GM18508 (cell line): ENCODE measurements at regions not wholly inside any gene's neighbourhood (a gene's known extent, or its start where the extent isn't known, plus 50 kb on each side); places are given as distances from the start of the nearest gene placed in this dataset.
"Not testable (repeated sequence)": the region's sequence is repeated elsewhere in the genome, so short reads cannot be mapped to it uniquely, and the experiment has no call there.

Experiments
- ATAC-seq: cut with Tn5 transposase; IDR thresholded peaks from one replicate; pipeline ENCODE4 v1.9.1; 2021; ENCODE audit warnings: moderate number of reproducible peaks; ENCODE audit not compliant: insufficient read depth, unreplicated experiment

DNA sequence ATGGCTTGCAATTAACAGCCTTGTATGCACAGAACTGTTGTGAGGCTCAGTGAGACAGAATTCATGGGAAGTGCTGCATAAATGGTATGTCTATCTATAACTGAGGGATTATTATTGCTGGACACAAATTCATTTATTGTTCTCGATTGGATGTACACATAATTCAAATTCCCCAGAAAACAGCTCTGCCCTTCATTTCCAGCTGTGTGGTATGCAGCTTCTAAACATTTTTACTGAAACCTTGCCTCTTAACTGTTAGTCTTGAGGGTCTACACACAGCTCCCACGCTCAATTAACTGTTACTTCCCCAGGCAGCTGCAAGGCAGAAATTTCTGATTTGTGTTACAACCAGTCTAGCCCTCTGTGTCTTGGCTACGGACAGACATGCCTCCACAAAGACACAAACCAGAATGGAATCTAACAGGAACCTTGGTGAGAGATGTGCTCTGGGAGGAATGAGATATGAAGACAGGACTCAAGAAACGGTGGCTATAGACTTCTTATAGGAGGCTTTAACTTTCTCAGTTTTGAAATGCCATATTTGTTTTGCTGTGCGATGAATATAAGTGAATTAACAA, 139.7 kb upstream of the TBL1XR1 start:
- ATAC-seq: no peak

DNA sequence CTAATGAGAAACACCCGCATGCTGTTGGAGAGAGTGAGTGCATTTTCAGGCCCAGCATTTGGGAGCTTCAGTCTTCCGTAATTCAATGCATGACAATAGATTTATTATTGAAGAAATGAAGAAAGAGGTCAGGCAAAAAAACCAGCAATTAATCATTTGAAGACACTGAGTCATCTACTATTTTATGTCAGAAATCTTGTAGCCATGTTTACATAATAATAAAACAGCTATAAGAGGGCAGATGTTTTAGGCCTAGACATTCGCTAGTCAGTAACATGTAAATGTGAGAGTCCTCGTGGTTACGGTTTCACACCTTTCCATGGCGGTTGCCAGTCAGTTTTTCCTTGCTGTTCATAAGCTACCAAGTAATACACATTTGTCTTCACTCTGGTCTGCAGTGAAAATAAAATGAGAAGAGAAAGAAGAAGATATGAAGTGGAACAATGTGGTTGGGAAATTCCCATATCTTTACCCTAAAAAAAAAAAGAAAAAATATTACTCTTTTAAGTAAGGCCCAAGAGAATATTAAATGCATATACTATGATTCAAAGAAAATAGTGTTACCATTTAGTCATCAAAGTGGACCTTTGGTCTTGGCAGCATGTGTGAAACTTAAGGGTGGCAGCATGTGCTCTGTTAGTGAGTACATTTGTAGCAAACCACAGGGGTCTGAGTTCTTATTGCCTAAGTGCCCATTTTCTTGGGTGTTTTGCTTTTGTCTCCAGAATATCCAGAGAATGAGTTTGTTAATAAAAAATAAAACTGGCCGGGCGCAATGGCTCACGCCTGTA, 140.5 kb upstream of the TBL1XR1 start:
- ATAC-seq: peak; percentile 90

DNA sequence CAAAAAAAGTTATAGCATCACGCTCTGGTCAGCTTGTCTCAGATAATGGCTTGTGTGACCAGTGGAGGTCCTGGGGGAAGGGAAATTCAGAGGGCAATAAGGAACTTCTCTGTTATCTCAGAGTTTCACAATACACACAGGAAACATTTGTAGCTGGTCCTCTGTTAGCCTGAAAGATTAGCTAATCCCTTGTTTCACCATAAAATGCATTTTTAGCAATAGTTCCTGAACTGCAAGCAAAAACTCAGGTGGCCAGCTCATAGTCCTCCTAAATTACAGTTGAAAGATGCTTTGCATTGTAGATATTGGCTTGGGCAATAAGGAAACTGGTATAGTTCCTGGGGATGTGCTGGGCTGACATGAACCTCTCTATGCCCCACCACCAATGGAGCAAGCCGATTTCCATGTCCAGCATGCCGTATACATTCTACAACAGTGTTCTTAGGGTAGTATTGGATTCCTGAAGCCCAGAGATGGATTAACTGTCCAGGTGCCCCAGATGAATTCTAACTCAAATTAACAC, 141.5 kb upstream of the TBL1XR1 start:
- ATAC-seq: no peak

DNA sequence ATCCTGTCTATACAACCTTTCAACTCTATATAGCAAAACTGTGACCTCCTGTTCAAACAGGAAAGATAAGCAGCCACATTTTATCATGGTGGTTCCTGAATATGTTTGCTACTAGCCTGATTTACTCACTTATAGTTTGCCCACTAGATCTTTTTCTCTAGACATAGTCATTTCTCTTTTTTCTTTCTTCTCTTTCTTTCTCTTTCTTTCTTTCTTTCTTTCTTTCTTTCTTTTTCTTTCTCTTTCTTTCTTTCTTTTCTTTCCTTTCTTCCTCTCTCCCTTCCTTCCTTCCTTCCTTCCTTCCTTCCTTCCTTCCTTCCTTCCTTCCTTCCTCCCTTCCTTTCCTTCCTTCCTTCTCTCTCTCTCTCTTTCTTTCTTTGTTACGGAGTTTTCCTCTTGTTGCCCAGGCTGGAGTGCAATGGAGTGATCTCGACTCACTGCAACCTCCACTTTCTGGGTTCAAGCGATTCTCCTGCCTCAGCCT, 142.0 kb upstream of the TBL1XR1 start:
- not testable (repeated sequence) for ATAC-seq

DNA sequence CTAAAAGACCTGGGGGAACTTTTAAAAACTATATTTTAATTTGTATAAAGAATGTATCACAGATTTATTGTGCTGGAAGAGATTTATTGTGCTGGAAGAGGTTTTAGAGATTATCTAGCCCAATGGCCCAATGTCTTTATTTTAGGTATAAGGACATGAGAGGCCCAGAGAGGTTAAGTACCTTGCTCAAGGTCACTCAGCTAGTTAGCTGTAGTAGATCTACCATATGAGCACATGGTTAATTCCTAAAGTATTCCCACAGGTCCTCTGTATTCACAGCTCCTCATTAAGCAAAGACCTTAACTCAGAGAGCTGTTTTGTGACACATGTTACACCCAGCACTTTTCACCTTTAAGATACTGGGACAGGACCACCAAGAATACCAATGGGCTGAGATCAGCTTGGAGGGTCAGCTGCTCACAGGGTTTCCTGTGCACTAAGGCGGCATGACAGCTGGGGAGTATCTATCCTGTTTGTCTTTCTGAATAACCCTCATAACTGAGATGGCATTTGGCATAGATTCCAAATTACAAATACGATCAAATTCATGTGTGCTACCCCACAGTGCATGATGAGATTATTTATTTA, 143.1 kb upstream of the TBL1XR1 start:
- ATAC-seq: no peak

DNA sequence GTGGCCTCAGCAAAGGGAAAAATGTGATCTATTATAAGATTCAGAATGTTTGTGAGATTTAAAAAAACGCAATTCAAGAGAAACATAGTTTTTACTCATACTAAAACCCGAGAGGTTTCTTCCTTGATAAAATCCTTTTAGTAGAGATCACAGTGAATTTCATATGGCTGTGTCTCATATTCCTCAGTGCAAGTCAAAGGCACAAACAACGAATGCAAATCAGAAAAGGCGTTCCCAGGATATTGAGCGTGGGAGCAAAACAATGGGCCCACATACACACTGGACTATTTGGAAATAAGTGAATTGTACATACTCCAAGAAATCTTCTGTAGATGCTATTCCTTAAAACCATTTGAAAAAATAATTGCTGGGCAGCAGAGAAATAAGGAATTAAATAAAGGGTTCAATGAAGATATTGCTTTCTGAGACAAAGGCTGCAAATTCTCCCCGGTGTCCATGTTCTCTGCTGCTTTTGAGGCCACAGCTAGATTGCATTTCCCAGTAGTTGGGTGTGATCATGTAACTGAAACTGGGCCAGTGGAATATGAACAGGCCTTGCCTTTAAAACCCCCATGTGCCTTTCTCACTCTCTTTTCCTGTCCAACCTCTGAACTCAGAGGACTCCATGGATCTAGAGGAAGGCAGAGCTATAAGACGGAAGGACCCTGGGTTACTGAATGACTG, 144.6 kb upstream of the TBL1XR1 start:
- no peak for ATAC-seq

DNA sequence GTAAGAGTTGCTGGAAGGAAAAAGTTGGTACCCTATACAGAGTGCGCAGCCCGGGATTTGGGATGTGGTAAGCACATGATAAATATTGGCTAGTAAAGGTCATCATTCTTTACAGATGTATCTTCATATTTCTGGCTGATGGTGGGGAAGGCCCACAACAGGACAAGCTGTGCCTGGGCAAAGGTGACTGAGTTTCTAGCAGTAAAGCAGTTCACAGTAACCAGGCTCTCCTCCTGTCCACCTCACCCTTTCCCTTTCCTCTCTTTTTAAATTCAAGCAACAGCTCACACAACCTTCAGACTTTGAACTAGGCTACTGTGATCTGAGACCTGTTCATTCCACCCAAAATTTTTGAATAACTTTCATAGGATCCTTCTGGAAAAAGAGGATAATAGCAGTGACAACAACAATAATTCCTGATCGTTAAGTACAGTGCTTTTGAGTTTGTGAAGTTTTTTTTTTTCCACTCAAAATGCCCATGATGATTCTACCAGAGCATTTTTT, 145.9 kb upstream of the TBL1XR1 start:
- no peak for ATAC-seq

DNA sequence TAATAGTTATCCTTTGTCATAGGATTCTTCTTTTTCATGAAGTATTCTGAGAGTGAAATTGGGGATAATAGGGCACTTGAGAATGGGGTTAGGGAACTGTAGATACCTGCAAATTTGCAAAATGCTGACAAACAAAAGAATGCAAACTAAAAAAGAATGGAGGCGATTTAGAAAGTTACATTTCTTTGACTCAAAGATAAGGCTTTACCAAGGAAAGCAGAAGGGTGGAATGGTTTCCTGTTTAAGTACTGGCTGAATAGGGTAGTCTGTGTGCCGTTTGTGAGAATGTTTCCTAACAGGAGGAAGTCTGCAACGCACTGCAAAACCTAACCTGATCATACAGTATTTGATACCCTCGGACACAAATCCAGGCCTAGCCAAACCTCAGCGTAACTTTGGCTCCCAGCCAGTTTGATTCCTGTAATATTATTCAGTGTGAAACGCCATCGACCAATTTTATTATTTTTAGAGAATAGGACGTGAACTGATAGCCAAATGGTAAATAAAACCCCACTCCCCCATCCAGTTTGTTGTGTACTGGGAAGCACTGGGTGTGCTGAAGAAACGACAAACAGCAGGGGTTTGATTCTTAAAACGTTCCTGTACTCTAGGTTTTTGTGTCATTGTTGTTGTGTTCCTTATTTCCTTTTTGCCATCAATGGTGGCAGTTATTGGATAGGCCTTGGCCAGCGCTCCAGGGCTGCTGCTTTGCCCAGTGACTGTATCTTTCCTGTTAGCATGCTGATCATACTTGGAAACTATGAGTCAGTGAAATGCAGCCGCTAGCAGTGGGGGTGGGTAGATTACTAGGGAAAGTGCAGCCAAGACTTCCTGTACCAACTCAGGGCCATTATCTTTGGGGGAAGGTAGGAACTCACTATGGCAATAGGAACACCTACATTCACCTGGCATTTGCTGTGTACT, 148.0 kb upstream of the TBL1XR1 start:
- ATAC-seq: peak; percentile 84

DNA sequence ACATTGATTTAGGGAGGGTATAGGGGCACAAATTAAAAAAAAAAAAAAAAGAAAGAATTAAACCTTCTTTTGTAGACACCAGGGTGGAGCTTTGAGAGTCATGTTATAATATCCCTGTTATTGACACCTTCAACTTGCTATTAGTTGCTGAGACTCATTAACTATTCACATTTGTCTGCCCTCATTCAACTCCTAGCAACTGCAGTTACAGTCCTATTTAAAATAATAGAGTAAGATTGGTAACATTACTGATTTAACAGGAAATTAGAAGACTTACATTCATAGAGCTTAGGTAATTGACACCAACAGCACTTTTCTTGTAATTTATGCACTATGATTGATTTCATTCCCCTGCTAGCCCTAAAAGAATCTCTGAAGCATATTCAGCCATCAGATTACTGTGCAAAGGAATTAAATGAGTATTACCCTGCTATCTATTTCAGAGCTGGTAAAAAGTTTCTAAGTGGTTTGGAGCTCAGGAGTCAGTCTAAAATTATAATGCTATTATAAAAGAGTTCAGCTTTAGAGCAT, 148.8 kb upstream of the TBL1XR1 start:
- ATAC-seq: peak; percentile 3

DNA sequence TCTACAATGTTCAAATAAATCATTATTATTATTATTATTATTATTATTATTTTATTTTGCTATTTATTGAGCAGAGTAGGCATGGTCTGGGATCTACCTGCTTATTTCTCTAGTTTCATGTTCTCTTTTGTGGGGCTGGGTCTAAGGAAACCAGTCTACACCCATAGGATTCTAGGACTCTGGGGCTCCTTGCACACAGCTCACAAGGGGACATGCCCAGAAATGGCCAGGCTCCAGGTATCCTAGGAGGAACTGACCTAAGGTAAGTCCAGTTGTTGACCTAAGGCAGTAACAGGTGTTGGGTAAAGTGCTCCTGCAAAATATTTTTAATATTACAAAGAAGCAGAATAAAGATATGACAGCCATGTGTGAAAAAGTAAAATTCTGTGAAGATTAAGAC, 149.6 kb upstream of the TBL1XR1 start:
- no peak for ATAC-seq

DNA sequence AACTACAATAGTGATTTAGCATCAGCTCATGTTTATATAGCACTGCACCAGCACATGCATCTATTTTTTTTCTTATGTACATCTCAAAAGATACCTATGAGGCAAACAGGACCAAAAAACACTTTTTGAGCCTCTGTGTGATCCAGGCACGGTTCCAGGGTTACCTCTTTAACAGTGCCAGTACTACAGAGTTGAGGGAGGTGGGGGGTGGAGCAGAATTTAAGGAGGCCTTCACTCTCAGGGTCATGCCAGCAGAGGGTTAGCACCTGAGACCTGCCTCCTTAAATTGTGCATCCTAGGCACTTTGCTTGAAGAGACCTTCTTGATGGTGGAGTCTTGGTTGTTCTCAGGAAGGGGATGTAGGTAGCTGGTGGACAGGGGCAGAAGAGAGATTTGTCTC, 150.3 kb upstream of the TBL1XR1 start:
- no peak for ATAC-seq

DNA sequence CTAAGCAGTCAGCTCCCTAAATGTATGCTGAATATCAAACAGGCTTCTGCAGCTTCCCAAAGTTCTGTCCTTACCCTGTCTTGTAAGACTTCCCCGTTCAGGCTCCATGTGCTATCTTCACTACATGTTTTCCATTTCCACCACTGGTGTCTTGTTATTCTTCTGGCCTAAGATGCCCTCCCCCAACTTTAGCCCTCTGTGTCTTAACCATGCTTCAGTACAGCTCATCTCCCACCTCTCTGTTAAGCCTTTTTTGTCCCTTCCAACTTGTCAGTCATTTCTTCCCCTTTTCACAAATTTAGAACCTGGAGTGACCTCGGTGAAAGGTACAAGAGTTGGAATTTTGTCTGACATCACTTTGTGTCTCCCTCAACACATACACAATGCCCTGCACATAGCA, 151.7 kb upstream of the TBL1XR1 start:
- no peak for ATAC-seq

DNA sequence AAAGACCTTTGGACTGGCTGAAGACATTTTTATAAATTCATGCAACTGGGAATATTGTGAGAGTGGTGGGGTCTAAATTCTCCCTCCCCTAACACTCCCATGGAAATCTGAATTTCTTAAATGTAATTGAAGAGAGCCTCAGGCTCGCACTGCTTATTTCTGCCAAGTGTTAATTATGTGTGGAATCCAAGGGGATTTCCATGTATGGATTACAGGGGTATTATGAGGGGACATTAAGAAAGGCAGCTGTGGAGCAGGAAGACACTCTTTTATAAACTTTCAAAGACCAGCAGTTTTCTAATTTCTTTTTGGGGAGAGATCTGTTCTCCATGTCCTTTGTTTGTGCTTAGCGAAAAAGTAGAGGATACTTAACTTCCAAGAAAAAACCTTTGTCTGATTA, 152.1 kb upstream of the TBL1XR1 start:
- ATAC-seq: no peak

DNA sequence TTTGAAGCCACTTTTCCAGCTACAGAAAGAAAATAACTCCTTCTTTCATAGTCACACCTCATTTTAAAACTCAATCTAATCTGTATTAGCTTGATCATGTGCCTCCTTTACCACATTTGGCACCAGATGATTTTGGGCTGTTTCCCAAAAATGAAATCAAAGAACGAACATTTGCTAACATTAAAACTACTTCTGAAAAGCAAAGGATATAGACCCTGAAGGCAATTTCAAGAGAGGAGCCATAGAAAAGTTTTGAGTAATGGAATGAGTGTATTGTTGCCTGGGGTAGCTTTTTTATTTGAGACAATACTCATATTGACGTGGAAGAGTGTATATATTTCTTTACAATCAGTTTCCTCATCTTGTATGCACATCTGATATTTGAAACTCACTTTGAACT, 152.8 kb upstream of the TBL1XR1 start:
- ATAC-seq: no peak

DNA sequence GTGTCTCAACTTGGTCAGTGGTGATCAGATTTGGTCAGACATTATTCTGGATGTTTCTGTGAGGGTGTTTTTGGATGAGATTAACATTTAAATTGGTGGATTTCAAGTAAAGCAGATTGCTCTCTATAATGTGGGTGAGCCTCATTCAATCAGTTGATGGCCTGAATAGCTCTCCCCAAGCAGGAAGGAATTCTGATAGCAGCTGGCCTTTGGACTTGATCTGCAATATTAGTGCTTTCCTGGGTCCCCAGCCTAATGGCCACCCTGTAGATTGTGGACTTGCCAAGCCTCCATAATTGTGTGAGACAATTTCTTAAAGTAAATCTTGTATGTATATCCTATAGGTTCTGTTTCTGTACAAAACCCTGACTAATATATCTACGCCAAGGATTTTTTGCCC, 153.9 kb upstream of the TBL1XR1 start:
- ATAC-seq: no peak

DNA sequence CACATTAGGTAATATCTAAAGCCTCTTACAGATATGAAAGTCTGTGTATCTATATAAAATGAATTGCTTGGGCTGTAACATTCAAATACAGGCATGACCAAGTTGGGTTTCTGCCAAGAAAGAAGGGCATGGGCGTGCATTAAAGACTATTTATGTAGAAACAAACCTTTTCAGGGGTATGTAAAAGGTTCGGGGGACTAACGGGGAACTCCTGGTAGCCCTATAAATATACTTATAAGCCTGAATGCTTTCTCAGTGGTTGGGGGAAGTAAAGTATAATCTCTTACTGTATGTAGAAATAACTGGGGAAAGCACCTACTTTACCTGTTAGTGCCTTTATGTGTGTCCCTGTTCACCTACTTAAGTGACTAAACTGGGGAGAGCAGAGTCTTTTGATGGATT, 154.5 kb upstream of the TBL1XR1 start:
- peak; percentile 99 for ATAC-seq

DNA sequence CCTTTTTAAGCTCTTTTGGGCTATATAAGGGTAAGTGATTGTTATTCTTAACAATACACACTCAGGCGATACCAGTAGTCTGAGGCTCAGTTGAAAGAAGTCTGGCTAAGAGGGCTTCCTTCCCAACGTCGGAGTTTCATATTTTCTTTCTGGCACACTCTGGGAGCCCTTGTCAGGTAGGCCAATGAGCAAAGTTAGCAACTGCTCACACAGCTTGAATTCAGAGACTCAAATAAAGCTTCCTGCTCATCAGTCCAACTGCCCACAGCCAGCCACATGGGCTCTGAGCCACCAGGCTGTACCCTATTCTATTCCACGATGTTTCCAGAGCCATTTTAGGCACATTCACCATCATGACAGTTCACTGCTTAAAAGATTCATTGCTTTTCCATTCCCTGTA, 155.1 kb upstream of the TBL1XR1 start:
- no peak for ATAC-seq

DNA sequence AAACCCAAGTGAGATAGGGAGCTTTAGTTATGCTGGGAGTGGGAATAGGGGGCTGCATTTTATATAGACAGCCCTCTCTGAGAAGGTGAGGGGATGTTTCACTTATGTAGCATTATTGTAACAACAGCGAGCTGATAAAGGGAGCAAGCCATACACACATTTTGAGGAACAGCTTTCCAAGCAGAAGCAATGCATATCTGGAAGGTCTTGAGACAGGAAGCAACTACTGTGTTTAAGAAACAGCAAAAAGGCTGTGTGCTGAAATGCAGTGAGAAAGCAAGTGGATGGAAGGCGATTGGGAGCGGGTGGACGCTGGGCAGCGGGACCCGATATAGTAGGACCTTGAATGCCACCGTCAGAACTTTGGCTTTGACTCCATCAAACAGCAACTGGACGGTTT, 155.9 kb upstream of the TBL1XR1 start:
- no peak for ATAC-seq

DNA sequence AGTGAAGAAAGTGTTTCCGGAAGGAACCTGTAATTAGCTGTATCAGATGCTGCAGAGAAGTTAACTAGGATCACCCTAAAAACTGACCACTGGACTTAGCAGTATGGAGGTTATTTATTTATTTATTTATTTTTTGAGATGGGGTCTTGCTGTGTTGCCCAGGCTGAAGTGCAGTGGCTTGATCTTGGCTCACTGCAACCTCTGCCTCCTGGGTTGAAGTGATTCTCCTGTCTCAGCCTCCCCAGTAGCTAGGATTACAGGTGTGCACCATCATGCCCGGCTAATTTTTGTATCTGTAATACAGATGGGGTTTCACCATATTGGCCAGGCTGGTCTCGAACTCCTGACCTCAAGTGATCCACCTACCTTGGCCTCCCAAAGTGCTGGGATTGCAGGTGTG, 156.6 kb upstream of the TBL1XR1 start:
- not testable (repeated sequence) for ATAC-seq
